NT2/D1 (cell line): ENCODE measurements at regions not wholly inside any gene's neighbourhood (a gene's known extent, or its start where the extent isn't known, plus 50 kb on each side); places are given as distances from the start of the nearest gene placed in this dataset.

Experiments
- DNase-seq: peaks from one replicate; pipeline ENCODE4 v3.0.0-alpha.2; 2011; ENCODE audit warnings: low read depth, low spot score
- H3K27me3 ChIP-seq: 2 replicates; pipeline ENCODE4 v1.6.0; 2011; ENCODE audit warnings: mild to moderate bottlenecking; ENCODE audit not compliant: insufficient read length, insufficient read depth
- H3K36me3 ChIP-seq: 2 replicates; pipeline ENCODE4 v1.6.1; 2011; ENCODE audit warnings: mild to moderate bottlenecking, low read length, mixed read lengths; ENCODE audit not compliant: insufficient read depth, insufficient read length
- H3K4me1 ChIP-seq: 2 replicates; pipeline ENCODE4 v1.5.1; 2011; ENCODE audit not compliant: insufficient read depth, insufficient read length
- H3K4me3 ChIP-seq: 2 replicates; pipeline ENCODE4 v1.5.1; 2011; ENCODE audit warnings: low read depth; ENCODE audit not compliant: insufficient read length
- H3K9ac ChIP-seq: 2 replicates; pipeline ENCODE4 v1.6.0; 2011; ENCODE audit warnings: low read depth; ENCODE audit not compliant: insufficient read length
- H3K9me3 ChIP-seq: 2 replicates; pipeline ENCODE4 v1.5.1; 2011; ENCODE audit warnings: mild to moderate bottlenecking, low read length; ENCODE audit not compliant: insufficient read depth
- SUZ12 ChIP-seq: IDR thresholded peaks from 2 replicates; pipeline ENCODE4 v1.6.1; 2011; ENCODE audit not compliant: insufficient read length, insufficient read depth; ENCODE audit errors: extremely low read depth
- YY1 ChIP-seq: IDR thresholded peaks from 2 replicates; pipeline ENCODE4 v1.6.1; 2011; ENCODE audit not compliant: insufficient read length, insufficient read depth
- ZNF274 ChIP-seq: IDR thresholded peaks from 2 replicates; pipeline ENCODE4 v1.6.1; 2011; ENCODE audit warnings: mild to moderate bottlenecking, low read depth, low read length

DNA sequence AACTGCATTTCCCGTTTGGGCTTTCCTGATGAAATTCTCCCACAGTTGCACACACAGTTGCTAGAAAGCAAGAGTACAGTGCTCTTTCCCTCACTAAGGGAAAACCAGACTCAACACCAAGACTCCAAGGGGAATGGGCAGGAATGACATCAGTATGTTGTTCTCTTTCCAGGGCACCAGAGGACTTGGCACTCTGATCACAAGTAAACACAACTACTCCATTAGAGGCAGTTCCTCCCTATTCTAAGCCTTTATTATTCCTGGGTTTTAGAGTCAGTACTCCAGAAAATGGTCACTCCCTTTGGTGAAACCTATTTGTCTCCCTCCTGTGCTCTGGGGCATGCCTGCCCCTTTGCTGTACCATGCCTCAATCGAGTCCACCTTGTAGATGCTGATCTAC lies 52.3 kb upstream of the VGLL4 start:
- Histone ChIP-seq H3K9ac (no peak overlapping the region), H3K9me3 (no peaks in the 10 kb centered on the region), H3K27me3 (no peaks in the 10 kb centered on the region), H3K4me3 (no peak overlapping the region), H3K4me1 (peaks cover 5% of the 10 kb centered on the region), H3K36me3 (peaks cover 8% of the 10 kb centered on the region)
- no peak for TF ChIP-seq YY1
- no peak for TF ChIP-seq SUZ12
- no peak for TF ChIP-seq ZNF274
- DNase-seq: no peak
